IPS-15b (cell line): ENCODE measurements at regions not wholly inside any gene's neighbourhood (a gene's known extent, or its start where the extent isn't known, plus 50 kb on each side); places are given as distances from the start of the nearest gene placed in this dataset.

Source experiments
- H3K27me3 ChIP-seq: one replicate; pipeline ENCODE4 v1.6.1; 2013; ENCODE audit warnings: low read length; ENCODE audit not compliant: control insufficient read depth, insufficient read depth
- H3K36me3 ChIP-seq: one replicate; pipeline ENCODE4 v1.6.1; 2013; ENCODE audit warnings: low read length; ENCODE audit not compliant: control insufficient read depth, insufficient read depth
- H3K4me1 ChIP-seq: one replicate; pipeline ENCODE4 v1.6.1; 2013; ENCODE audit warnings: mild to moderate bottlenecking, low read length; ENCODE audit not compliant: control insufficient read depth, insufficient read depth
- H3K4me3 ChIP-seq: one replicate; pipeline ENCODE4 v1.5.1; 2013; ENCODE audit warnings: low read depth, low read length
- H3K9ac ChIP-seq: one replicate; pipeline ENCODE4 v1.6.1; 2013; ENCODE audit warnings: low read depth, mild to moderate bottlenecking, low read length
- H3K9me3 ChIP-seq: one replicate; pipeline ENCODE4 v1.6.1; 2013; ENCODE audit warnings: mild to moderate bottlenecking, low read length; ENCODE audit not compliant: control insufficient read depth, insufficient read depth

DNA sequence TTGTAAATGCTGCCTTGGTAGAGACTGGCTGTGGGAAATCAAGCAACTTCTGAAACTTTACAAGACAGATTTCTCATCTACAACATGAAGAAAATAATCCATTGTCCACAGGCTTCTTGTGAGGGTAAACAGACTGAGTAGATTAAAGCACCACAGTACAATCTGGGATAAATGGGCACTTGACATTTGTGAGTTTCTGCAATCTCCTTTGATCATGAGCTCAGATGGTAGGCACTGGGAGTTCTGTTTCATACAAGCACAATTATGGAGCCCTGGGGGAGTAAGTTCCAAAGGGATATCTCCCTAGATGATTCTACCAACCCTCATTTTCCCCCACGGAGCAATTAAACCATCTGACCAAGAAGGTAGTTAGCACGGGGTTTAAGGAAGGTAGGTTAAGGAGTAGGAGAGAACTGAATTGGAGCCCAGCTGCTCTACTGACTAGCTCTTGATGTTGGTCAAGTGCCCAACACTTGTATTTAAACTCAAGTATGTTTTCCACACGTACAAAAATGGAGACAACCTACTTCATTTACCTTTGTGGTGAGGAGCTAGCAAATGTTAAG lies 479.5 kb upstream of the TNC start:
- Histone ChIP-seq H3K36me3 (no peaks in the 10 kb centered on the region), H3K9ac (no peak overlapping the region), H3K4me1 (peaks cover 13% of the 10 kb centered on the region), H3K4me3 (no peak overlapping the region), H3K9me3 (no peaks in the 10 kb centered on the region), H3K27me3 (no peaks in the 10 kb centered on the region)

GRCh38 chr9:115598751-115599150 lies 480.8 kb upstream of the TNC start:
- H3K9ac ChIP-seq: no peak overlapping the region
- no peaks in the 10 kb centered on the region for H3K9me3 ChIP-seq
- no peaks in the 10 kb centered on the region for H3K36me3 ChIP-seq
- H3K4me1 ChIP-seq: peaks cover 13% of the 10 kb centered on the region
- no peaks in the 10 kb centered on the region for H3K27me3 ChIP-seq
- no peak overlapping the region for H3K4me3 ChIP-seq

DNA sequence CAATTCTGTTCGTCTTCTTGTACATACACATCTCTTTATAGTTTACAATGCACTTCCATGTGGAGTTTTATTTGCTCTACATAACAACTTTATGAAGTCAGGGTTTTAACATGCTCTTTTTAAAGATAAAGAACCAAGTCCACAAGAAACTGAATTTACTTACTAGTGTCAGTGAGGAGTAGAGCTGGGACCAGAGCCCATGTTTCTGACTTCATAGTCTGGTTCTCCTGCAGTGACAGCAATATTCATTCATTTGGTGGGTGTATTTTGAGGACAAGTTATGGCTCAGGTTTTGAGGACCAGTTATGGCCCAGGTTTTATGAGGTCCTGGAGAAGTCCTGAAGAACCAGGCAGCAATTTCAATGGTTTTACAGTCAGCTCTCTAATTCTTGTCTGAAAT lies 481.9 kb upstream of the TNC start:
- peaks cover 13% of the 10 kb centered on the region for H3K4me1 ChIP-seq
- no peaks in the 10 kb centered on the region for H3K36me3 ChIP-seq
- no peak overlapping the region for H3K4me3 ChIP-seq
- no peaks in the 10 kb centered on the region for H3K27me3 ChIP-seq
- H3K9me3 ChIP-seq: no peaks in the 10 kb centered on the region
- no peak overlapping the region for H3K9ac ChIP-seq

- H3K9me3 ChIP-seq: no peaks in the 10 kb centered on the region
- H3K4me1 ChIP-seq: peaks cover 5% of the 10 kb centered on the region
- H3K36me3 ChIP-seq: no peaks in the 10 kb centered on the region
- no peak overlapping the region for H3K4me3 ChIP-seq
- H3K9ac ChIP-seq: no peak overlapping the region
- no peaks in the 10 kb centered on the region for H3K27me3 ChIP-seq
These were observed 483.5 kb upstream of the TNC start for GRCh38 chr9:115601434-115601833.

GRCh38 chr9:115604831-115605483 lies 487.0 kb upstream of the TNC start:
- no peaks in the 10 kb centered on the region for H3K36me3 ChIP-seq
- no peak overlapping the region for H3K9ac ChIP-seq

GRCh38 chr9:115606838-115607237 lies 488.9 kb upstream of the TNC start:
- Histone ChIP-seq H3K4me1 (no peaks in the 10 kb centered on the region), H3K27me3 (no peaks in the 10 kb centered on the region), H3K4me3 (no peak overlapping the region), H3K9me3 (no peaks in the 10 kb centered on the region), H3K36me3 (no peaks in the 10 kb centered on the region), H3K9ac (no peak overlapping the region)

More at GRCh38 chr9:115604831-115605483, 487.0 kb upstream of the TNC start:
- Histone ChIP-seq H3K4me1 (no peaks in the 10 kb centered on the region), H3K9me3 (no peaks in the 10 kb centered on the region), H3K27me3 (no peaks in the 10 kb centered on the region), H3K4me3 (no peak overlapping the region)

DNA sequence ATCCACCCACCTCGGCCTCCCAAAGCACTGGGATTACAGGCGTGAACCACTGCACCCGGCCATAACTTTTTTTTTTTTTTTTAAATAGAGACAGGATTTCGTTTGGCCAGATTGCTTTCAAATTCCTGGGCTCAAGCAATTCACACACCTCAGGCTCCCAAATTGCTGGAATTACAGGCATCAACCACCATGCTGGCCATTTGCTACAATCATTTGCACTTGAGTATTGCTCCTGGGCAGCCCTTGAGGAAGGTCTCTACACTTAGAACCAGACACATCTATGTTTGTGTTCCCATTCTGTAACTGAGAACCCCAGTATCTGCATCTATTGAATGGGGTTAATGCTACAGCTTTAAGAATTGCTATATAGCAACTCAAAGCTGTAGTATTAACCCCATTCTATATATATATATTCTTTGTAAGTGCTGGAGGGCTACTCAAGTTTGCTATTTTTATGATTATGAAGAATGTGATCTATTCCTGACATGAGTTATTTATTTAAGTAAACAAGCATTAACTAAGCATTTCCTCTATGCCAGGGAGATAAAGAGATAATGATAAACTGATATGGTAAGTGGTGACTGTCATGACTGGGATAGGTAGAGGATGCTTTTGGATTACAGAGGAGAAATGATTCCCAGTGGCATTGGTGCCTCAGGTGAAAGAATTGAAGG lies 496.5 kb upstream of the TNC start:
- no peaks in the 10 kb centered on the region for H3K36me3 ChIP-seq
- H3K4me1 ChIP-seq: no peaks in the 10 kb centered on the region
- H3K9ac ChIP-seq: no peak overlapping the region
- no peaks in the 10 kb centered on the region for H3K9me3 ChIP-seq
- H3K27me3 ChIP-seq: no peaks in the 10 kb centered on the region
- H3K4me3 ChIP-seq: no peak overlapping the region

GRCh38 chr9:115615000-115615401 lies 497.0 kb upstream of the TNC start:
- Histone ChIP-seq H3K4me1 (no peaks in the 10 kb centered on the region), H3K9ac (no peak overlapping the region), H3K4me3 (no peak overlapping the region), H3K9me3 (no peaks in the 10 kb centered on the region), H3K36me3 (no peaks in the 10 kb centered on the region), H3K27me3 (no peaks in the 10 kb centered on the region)

- H3K9ac ChIP-seq: no peak overlapping the region
- no peaks in the 10 kb centered on the region for H3K27me3 ChIP-seq
- H3K4me3 ChIP-seq: no peak overlapping the region
- no peaks in the 10 kb centered on the region for H3K4me1 ChIP-seq
- H3K9me3 ChIP-seq: no peaks in the 10 kb centered on the region
- no peaks in the 10 kb centered on the region for H3K36me3 ChIP-seq
These were observed 498.1 kb upstream of the TNC start for GRCh38 chr9:115615821-115616665.

GRCh38 chr9:115616666-115617239 lies 498.8 kb upstream of the TNC start:
- H3K27me3 ChIP-seq: no peaks in the 10 kb centered on the region
- no peaks in the 10 kb centered on the region for H3K9me3 ChIP-seq
- no peaks in the 10 kb centered on the region for H3K4me1 ChIP-seq
- H3K9ac ChIP-seq: no peak overlapping the region
- no peaks in the 10 kb centered on the region for H3K36me3 ChIP-seq
- H3K4me3 ChIP-seq: no peak overlapping the region

GRCh38 chr9:115625251-115625650 lies 507.3 kb upstream of the TNC start:
- H3K4me1 ChIP-seq: no peaks in the 10 kb centered on the region
- H3K27me3 ChIP-seq: no peaks in the 10 kb centered on the region
- no peaks in the 10 kb centered on the region for H3K36me3 ChIP-seq
- H3K9me3 ChIP-seq: no peaks in the 10 kb centered on the region
- no peak overlapping the region for H3K9ac ChIP-seq
- no peak overlapping the region for H3K4me3 ChIP-seq
